HG03442 (cell line): ENCODE measurements at regions not wholly inside any gene's neighbourhood (a gene's known extent, or its start where the extent isn't known, plus 50 kb on each side); places are given as distances from the start of the nearest gene placed in this dataset.

ENCODE experiments used
- ATAC-seq: cut with Tn5 transposase; IDR thresholded peaks from one replicate; pipeline ENCODE4 v1.9.1; 2021; ENCODE audit warnings: mild to moderate bottlenecking, moderate library complexity; ENCODE audit not compliant: unreplicated experiment

GRCh38 chr17:33352526-33352925, 59.4 kb upstream of the ASIC2 start:
- ATAC-seq, result no peak

GRCh38 chr17:33356266-33356665, 63.2 kb upstream of the ASIC2 start:
- no peak for ATAC-seq

GRCh38 chr17:33363475-33363874, 70.4 kb upstream of the ASIC2 start:
- ATAC-seq, result no peak

GRCh38 chr17:33366960-33367359, 73.9 kb upstream of the ASIC2 start:
- ATAC-seq, result no peak

GRCh38 chr17:33369149-33369548, 76.1 kb upstream of the ASIC2 start:
- no peak for ATAC-seq

- no peak for ATAC-seq
These were observed 76.8 kb upstream of the ASIC2 start for GRCh38 chr17:33369876-33370275.

- ATAC-seq, result no peak
These were observed 77.3 kb upstream of the ASIC2 start for GRCh38 chr17:33370401-33370800.

- no peak for ATAC-seq
These were observed 78.3 kb upstream of the ASIC2 start for GRCh38 chr17:33371377-33371776.

- ATAC-seq, result no peak
These were observed 80.2 kb upstream of the ASIC2 start for GRCh38 chr17:33373273-33373672.

GRCh38 chr17:33375103-33375502, 82.0 kb upstream of the ASIC2 start:
- ATAC-seq, result no peak

- ATAC-seq, result no peak
These were observed 82.7 kb upstream of the ASIC2 start for GRCh38 chr17:33375783-33376182.

GRCh38 chr17:33377837-33378595, 84.9 kb upstream of the ASIC2 start:
- ATAC-seq, result no peak

- no peak for ATAC-seq
These were observed 88.1 kb upstream of the ASIC2 start for GRCh38 chr17:33381201-33381600.

GRCh38 chr17:33383488-33384023, 90.5 kb upstream of the ASIC2 start:
- ATAC-seq, result no peak

GRCh38 chr17:33385133-33385532, 92.0 kb upstream of the ASIC2 start:
- ATAC-seq, result no peak

GRCh38 chr17:33385713-33386112, 92.6 kb upstream of the ASIC2 start:
- no peak for ATAC-seq

GRCh38 chr17:33387406-33387805, 94.3 kb upstream of the ASIC2 start:
- no peak for ATAC-seq

GRCh38 chr17:33389504-33390135, 96.5 kb upstream of the ASIC2 start:
- no peak for ATAC-seq

GRCh38 chr17:33390479-33391176, 97.5 kb upstream of the ASIC2 start:
- ATAC-seq, result no peak

- ATAC-seq, result no peak
These were observed 103.7 kb upstream of the ASIC2 start for GRCh38 chr17:33396818-33397217.

- ATAC-seq, result no peak
These were observed 105.3 kb upstream of the ASIC2 start for GRCh38 chr17:33398386-33398785.

GRCh38 chr17:33401249-33401648, 108.2 kb upstream of the ASIC2 start:
- ATAC-seq, result no peak
